ENCODE measurements at regions not wholly inside any gene's neighbourhood (a gene's known extent, or its start where the extent isn't known, plus 50 kb on each side); places are given as distances from the start of the nearest gene placed in this dataset.

GRCh38 chr13:88303157-88303556 lies 632.0 kb downstream of the SLITRK5 start:
- TF ChIP-seq RAD21 (conservative IDR thresholded peaks at IDR 0.05 in 1 of 2, IDR thresholded peaks at IDR 0.05 in 1 of 2) (no peak), POLR2AphosphoS2 (conservative IDR thresholded peaks at IDR 0.05; ENCODE audit: low read length) (no peak), ESRRA (IDR thresholded peaks at IDR 0.05; ENCODE audit: borderline replicate concordance, low read length) (no peak), KDM1A (IDR thresholded peaks at IDR 0.05; ENCODE audit: low read depth) (no peak), POLR2A (IDR thresholded peaks at IDR 0.05; ENCODE audit: low read length) (no peak), EP300 (IDR thresholded peaks at IDR 0.05) (no peak), JUN (IDR thresholded peaks at IDR 0.05) (no peak), MAFK (IDR thresholded peaks at IDR 0.05; ENCODE audit: partially characterized antibody) (no peak), RARB (CRISPR knock-in tag; IDR thresholded peaks at IDR 0.05) (no peak), NPAS2 (CRISPR knock-in tag; IDR thresholded peaks at IDR 0.05; ENCODE audit: borderline replicate concordance) (no peak), REST (IDR thresholded peaks at IDR 0.05) (no peak), BHLHE40 (IDR thresholded peaks at IDR 0.05; ENCODE audit: low read depth, low read length) (no peak)
- TF ChIP-seq, protein P1, sequence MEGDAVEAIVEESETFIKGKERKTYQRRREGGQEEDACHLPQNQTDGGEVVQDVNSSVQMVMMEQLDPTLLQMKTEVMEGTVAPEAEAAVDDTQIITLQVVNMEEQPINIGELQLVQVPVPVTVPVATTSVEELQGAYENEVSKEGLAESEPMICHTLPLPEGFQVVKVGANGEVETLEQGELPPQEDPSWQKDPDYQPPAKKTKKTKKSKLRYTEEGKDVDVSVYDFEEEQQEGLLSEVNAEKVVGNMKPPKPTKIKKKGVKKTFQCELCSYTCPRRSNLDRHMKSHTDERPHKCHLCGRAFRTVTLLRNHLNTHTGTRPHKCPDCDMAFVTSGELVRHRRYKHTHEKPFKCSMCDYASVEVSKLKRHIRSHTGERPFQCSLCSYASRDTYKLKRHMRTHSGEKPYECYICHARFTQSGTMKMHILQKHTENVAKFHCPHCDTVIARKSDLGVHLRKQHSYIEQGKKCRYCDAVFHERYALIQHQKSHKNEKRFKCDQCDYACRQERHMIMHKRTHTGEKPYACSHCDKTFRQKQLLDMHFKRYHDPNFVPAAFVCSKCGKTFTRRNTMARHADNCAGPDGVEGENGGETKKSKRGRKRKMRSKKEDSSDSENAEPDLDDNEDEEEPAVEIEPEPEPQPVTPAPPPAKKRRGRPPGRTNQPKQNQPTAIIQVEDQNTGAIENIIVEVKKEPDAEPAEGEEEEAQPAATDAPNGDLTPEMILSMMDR (IDR thresholded peaks at IDR 0.05) = no peak
